Endothelial cell of hepatic sinusoid (primary cell): ENCODE measurements at regions not wholly inside any gene's neighbourhood (a gene's known extent, or its start where the extent isn't known, plus 50 kb on each side); places are given as distances from the start of the nearest gene placed in this dataset.

ENCODE experiments used
- in situ Hi-C: cut with HindIII; loops from 2 replicates; pipeline ENCODE4 v1.10.0; 2017; ENCODE audit warnings: low sequenced_read_pairs

- in situ Hi-C loops = no loop called here
Measured at GRCh38 chr12:25745281-25745680, 192.2 kb upstream of the LMNTD1 start.

GRCh38 chr12:25746131-25746530, 193.0 kb upstream of the LMNTD1 start:
- in situ Hi-C loops = no loop called here

GRCh38 chr12:25752710-25753309, 199.7 kb upstream of the LMNTD1 start:
- in situ Hi-C loops = no loop called here

- in situ Hi-C loops = no loop called here
Measured at GRCh38 chr12:25755136-25755970, 202.3 kb upstream of the LMNTD1 start.

- in situ Hi-C loops = no loop called here
Measured at GRCh38 chr12:25755971-25756260, 202.6 kb upstream of the RASSF8 start.

- in situ Hi-C loops = no loop called here
Measured at GRCh38 chr12:25757037-25757665, 201.3 kb upstream of the RASSF8 start.

- in situ Hi-C loops = no loop called here
Measured at GRCh38 chr12:25759752-25760151, 198.7 kb upstream of the RASSF8 start.

- in situ Hi-C loops = no loop called here
Measured at GRCh38 chr12:25761356-25761755, 197.1 kb upstream of the RASSF8 start.

GRCh38 chr12:25764409-25764808, 194.1 kb upstream of the RASSF8 start:
- in situ Hi-C loops = no loop called here

GRCh38 chr12:25764892-25765291, 193.6 kb upstream of the RASSF8 start:
- in situ Hi-C loops = no loop called here

GRCh38 chr12:25767606-25768005, 190.9 kb upstream of the RASSF8 start:
- in situ Hi-C loops = no loop called here

GRCh38 chr12:25768151-25768550, 190.3 kb upstream of the RASSF8 start:
- in situ Hi-C loops = no loop called here

- in situ Hi-C loops = no loop called here
Measured at GRCh38 chr12:25769082-25769945, 189.2 kb upstream of the RASSF8 start.

GRCh38 chr12:25771041-25771440, 187.4 kb upstream of the RASSF8 start:
- in situ Hi-C loops = no loop called here

- in situ Hi-C loops = no loop called here
Measured at GRCh38 chr12:25771476-25771875, 187.0 kb upstream of the RASSF8 start.

GRCh38 chr12:25775968-25776367, 182.5 kb upstream of the RASSF8 start:
- in situ Hi-C loops = no loop called here

GRCh38 chr12:25780771-25781170, 177.7 kb upstream of the RASSF8 start:
- in situ Hi-C loops = no loop called here

GRCh38 chr12:25781232-25781631, 177.2 kb upstream of the RASSF8 start:
- in situ Hi-C loops = no loop called here

- in situ Hi-C loops = no loop called here
Measured at GRCh38 chr12:25783566-25783965, 174.9 kb upstream of the RASSF8 start.

GRCh38 chr12:25784669-25785068, 173.8 kb upstream of the RASSF8 start:
- in situ Hi-C loops = no loop called here

- in situ Hi-C loops = no loop called here
Measured at GRCh38 chr12:25785134-25785533, 173.3 kb upstream of the RASSF8 start.
